ENCODE measurements at regions not wholly inside any gene's neighbourhood (a gene's known extent, or its start where the extent isn't known, plus 50 kb on each side); places are given as distances from the start of the nearest gene placed in this dataset.
A peak's percentile ranks its signal among the peaks of the same experiment; 100 is the strongest.
"Not testable (repeated sequence)": the region's sequence is repeated elsewhere in the genome, so short reads cannot be mapped to it uniquely, and the experiment has no call there.

DNA sequence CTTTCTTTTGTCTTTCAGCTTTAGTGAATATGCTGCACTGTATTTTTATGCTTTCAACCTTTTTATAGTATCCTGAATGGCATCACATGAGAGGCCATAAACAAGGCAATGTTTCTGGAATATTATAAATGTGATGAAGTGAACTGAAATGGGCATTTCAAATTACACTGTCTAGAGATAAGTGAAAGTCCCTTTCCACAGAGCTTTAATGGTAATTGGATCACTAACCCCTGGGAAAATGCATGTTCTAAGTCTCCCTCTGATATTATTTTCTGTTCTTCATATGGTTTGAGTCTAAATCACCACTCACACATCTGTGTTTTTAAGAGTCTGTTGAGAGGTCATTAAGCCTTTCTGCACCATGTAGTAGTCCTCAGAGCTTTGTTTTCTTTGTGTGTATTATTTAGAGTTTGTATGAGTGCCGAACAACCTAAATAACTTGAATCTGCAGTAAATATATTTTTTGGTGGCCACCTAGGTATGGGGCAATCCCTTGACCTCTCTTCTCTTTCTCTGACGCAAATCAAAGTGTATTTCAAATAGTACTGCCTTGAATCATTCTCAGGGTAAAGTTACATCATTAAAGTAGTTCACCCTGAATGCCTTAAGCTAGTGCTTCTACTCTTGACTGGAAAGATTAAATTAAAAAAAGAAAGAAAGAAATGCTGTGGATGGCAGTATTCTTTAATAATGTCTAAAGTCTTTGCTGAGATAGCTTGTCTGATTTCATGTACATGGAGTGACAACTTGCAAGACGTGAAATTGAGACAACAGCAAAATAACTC lies 1931.0 kb upstream of the CDH6 start:
- DNase-seq, result no peak

DNA sequence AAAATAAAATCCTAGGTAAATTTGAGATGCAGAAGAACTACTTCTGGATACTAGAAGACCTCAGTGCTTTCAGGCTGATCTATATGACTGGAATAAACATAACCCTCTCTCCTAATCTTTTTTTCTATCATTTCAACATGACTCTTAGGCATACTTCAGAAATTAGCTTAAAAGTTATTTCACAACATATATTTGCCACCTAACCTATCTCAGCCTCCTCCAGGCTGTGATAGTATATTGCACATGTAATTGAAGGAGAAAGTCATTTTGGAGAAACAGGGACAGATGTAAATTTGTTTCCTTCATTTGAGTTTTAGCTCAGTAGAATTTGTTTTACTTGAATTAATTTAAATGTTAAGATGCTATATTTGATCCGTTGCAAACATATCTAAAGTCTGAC lies 1932.3 kb upstream of the CDH6 start:
- no peak for DNase-seq

DNA sequence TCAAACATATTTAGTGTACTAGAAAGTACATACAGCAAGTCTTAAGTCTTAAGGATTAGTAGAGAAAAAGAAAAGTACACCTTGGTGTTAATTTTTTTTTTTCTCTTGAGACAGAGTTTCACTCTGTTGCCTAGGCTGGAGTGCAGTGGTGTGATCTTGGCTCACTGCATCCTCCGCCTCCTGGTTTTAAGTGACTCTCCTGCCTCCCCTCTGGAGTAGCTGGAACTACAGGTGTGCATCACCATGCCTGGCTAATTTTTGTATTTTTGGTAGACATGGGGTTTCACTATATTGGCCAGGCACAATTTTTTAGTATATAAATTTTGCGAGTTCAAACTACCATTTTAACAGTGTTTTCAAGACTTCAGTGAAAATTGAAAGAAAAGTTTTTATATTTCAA lies 1941.1 kb upstream of the CDH6 start:
- no peak for DNase-seq

DNA sequence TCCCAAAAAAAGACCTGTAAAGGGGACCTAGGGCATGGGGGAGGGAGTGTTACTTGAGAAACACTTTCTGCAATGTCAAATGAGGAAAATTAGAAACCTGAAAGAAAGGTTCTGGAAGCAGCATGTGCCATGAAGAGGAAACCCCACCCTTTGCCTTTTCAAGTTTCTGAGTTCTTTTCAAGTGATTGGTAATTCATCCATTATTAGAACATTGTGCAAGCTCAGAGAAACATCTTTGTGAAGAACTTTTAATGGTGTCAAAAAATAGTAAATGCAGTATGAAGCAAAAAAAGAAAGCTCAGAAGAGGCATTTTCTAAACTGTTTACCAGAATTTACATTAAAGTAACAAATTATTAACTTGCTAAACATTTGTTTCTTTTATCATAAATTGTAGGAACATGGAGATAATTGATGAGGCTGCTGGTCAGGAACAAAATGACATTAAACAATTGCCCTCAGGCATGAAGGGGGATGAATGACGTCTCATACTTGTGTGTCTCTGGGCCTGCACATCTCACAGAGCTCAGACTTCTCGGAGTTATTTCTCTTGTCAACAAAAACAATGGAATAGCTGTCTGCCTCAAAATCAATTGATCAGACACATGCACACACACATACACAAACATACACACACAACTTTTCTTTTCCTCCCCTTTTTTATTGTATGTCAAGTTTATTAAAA lies 1946.0 kb upstream of the CDH6 start:
- DNase-seq, result no peak

DNA sequence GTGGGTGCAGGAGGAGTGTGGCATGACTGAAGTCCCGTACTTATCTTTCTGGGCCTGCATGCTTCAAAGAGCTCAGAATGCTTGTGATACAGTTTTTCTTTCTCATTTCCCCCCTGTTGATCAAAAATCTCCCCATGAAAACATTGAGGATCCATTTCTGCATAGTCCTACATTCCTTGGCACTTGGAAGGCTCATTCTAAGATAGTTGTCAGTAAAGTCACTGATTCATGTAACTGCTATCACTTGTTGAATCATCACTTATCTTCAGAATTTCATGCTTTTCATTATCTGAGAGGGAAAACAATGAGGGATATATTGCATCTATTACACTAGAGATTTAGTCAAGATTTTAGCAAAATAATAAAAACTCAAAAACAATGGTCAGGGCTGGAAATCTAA lies 1953.1 kb upstream of the CDH6 start:
- DNase-seq, result no peak

DNA sequence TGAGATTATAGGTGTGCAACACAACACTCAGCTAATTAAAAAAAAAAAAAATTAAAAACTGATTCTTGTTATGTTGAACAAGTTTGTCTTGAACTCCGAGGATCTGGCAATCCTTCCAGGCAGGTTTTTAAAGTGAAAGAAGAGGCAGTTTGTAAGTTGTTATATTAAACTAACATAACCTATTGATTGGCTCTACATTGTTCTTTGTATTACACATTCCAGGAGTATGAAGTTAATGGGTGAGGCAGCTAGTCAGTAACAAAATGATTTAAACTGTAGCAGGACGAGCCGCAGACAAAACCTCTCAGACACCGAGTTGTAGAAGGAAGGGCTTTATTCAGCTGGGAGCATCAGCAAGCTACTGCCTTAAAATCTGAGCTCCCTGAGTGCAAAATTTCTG lies 1953.9 kb upstream of the CDH6 start:
- no peak for DNase-seq

DNA sequence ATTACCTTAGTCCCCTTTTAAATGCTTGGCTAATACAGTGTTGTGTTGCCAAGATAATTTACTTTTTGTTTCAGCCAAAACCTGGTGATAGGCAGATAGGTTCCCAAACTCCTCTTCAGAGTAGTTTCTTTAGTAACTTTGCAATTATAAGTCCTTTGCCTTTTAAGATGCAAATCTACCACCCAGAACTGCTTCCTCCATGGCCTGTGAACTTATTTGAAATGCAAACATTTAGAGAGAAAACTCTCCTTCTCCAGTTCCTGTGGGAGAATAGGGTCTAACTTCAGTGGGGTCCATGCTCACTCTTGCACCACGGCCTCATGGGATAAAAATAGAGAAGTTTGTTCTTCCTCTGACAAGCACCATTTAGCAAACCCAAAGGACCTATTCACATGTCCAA lies 1955.4 kb upstream of the CDH6 start:
- DNase-seq, result no peak

DNA sequence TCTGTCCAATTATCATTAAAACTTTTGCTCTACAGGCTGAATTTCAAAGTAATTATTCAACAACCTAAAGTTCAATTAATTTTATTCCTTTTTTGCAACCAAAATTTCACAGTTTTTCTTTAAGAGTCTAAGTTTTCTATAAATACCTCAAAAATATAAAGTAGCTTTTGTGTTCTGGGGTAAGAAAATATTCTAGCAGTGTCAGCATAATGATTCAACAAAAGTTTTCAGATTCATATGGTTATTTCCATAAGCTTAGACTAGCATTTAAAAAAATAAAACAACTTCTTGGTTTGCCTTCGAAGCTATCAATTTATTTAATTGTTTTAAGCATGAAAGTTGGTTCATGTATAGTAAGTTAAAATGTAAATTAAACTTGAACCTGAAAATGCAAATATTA lies 1962.3 kb upstream of the CDH6 start:
- no peak for DNase-seq

DNA sequence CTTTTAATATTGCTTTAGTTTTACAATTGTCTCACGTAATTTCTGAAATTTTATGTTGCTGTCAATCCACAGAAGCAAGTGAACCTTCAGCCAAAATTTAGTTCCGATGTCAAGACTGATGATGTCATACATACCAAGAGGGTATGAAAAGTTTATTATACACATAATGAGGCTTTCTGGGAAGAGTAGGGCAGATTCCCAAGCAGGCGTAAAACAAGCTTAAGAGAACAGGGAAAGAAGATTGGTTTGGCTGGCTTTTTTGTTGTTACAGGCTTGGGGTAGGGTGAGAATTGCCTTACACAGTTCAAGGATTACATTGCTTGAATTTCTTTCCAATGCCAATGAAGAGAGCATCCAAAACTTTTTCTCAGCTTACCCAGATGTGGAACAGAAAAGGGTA lies 1962.9 kb upstream of the CDH6 start:
- DNase-seq, result peak; percentile 11 to 38 (median 16)

DNA sequence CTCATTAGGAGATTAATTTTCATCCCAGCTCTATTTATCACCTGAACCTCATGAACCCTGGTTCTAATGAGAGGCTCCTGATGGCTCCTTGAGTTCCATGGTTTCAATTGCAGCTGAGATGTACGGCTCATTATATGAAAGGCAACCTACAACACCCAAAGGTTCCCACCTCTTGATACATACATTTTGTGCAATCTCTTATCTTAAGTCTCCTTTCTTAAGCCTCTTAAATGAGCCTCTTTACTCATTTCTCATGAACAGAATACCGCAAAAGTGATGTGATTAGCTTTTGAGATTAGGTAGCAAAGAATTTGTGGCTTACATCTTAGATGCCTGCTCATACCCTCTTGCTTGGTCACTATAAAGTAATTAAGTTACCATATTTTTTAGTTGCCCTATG lies 1964.0 kb upstream of the CDH6 start:
- DNase-seq, result no peak

DNA sequence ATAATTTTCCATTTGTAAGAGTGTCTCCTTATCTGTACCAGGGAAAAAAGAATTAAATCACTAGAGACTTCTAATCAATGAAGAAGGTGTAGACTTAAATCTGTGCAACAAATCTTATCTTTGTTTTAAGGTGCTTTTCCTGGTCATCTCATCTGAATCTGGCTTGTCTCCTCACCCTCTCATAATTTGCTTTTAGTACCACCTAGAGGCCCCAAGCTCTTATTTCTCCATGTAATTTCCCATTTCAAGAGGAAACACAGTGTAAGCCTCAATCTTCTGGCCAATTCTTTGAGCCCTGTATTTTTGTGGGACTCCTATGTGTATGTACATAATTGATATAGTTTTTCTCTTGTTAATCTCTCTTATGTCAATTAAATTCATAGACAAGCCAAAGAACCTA lies 1975.3 kb upstream of the CDH6 start:
- DNase-seq, result no peak

DNA sequence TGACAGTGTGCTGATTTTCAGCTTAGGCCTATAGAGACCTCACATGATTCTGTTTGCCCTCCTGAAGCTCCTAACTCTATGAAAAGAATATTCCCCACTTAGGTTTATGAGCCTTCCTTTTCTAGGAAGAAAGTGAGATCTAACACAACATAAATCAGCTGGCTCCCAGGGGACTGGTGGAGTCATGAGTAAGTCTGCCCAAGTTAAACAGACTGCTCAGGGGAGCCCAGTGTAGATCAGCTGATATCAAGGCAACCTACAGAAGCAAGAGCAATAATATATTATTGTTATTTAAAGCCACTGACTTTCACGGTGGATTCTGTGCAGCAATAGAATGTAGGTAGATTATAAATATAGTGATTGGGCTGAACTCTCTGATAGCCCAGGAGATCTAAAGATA lies 1978.6 kb upstream of the CDH6 start:
- no peak for DNase-seq

DNA sequence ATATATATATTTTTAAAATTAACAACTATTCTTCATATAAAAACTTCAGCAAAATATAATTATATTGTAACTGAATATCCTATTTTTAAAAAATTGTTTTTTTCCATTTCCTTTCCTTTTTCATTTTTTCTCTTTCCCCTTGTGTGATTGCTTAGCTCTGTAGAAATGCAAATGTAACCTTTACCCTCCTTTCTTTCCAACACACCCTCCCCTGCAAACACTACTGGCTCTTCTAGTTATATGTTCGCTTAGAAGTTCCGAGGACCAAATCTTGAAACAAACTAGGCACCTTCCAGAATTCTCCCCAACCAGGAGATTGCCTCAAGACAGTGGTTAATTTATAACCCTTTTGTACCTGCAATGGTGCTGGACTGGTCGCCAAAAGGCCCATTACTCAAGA lies 1980.0 kb upstream of the CDH6 start:
- no peak for DNase-seq

DNA sequence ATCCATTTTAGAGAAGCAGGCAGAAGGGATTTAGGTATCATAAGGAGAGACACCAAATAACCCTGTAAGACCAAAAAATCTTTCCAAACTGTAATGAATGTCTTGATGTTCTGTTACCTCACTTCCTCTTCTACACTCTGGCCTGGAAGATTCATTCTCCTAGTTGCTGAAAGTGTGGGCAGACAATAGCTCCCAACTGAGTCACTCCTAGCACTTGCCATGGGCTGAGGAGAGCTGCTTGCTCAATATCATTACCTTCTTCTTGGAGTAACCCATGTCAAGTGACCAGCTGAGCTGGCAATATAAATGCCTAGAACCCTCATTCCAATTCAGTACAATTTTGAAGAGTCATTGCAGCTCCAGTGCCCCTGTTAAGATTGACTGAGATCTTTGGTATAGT lies 1985.5 kb upstream of the CDH6 start:
- no peak for DNase-seq

DNA sequence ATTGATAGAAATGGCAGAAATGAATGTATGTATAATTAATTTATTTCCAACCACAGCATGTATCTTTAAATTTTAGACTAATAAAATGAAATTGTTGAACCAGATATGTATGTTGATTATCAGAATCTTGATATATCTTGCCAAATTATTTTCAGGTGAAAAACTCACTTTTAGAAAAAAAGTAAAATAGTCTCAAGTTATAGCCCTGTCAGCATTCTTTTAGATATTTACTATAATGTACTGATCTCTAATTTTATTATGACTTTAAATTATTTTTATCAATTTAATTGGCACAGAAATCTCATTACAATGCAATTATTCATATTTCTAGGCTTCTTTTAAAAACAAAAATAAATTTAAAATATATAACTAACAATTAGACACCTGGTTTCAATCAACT lies 1990.4 kb upstream of the CDH6 start:
- DNase-seq, result no peak

DNA sequence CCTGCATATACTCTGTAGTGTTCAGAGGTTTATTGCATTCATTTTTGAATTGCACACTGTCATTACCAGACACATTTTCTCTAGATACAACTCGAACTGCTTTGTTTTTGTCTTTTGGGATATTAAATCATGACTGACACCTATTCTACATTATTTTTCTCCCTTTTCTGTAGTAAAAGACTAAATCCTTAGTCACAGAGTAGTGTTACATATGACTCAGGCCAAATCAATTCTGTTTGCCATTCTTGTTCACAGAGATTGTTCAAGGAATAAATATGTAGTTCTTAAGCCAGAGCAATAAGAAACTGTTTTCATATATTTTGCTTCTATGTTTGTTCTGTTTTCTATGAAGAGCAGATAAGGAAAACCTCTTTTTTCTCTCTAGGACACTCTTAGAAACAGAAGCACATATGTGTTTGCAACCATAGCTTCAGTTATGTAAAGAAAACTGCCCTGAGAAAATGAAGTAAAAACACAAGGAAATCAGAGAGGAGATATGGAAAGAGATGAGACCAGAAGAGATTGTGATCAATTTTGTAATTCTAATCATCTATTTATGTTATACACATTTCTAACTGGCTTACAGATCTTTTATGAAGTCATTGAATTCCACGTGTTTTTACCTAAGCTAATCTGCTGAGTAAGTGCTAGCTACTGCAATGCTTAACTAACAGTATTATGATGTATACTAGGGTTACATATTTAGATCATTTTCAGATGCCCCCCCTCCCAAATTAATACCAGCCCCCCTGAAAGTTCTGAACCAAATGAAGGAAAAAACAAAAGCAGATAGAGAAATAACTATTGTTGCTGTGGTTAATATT lies 1995.6 kb upstream of the CDH6 start:
- no peak for DNase-seq

DNA sequence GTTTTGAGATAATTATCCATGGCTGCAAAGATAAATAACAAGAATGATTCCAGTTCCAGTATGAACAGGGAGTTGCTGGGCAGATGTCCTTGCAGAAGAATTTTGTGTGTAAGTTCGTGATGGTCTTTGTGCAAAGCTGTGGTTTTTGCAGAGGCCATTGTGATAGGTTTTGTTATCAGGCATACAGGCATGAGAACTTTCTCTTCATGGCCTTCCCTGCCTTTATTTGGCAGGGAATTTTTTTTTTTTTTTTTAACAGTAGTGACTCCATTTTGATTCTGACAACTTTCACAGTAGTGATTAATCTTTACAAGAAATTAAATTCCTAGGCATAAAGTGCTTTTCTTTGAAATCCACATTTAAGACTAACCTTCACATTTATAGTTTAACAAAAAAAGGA lies 1999.5 kb upstream of the CDH6 start:
- no peak for DNase-seq

DNA sequence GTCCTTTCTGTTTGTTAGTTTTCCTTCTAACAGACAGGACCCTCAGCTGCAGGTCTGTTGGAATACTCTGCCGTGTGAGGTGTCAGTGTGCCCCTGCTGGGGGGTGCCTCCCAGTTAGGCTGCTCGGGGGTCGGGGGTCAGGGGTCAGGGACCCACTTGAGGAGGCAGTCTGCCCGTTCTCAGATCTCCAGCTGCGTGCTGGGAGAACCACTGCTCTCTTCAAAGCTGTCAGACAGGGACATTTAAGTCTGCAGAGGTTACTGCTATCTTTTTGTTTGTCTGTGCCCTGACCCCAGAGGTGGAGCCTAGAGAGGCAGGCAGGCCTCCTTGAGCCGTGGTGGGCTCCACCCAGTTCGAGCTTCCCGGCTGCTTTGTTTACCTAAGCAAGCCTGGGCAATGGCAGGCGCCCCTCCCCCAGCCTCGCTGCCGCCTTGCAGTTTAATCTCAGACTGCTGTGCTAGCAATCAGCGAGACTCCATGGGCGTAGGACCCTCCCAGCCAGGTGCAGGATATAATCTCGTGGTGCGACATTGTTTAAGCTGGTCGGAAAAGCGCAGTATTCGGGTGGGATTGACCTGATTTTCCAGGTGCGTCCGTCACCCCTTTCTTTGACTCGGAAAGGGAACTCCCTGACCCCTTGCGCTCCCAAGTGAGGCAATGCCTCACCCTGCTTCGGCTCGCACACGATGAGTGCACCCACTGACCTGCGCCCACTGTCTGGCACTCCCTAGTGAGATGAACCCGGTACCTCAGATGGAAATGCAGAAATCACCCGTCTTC lies 2002.0 kb upstream of the CDH6 start:
- DNase-seq, result not testable (repeated sequence)

DNA sequence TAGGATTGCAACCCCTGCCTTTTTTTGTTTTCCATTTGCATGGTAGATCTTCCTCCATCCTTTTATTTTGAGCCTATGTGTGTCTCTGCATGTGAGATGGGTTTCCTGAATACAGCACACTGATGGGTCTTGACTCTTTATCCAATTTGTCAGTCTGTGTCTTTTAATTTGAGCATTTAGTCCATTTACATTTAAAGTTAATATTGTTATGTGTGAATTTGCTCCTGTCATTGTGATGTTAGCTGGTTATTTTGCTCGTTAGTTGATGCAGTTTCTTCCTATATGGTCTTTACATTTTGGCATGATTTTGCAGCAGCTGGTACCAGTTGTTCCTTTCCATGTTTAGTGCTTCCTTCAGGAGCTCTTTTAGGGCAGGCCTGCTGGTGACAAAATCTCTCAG lies 2003.1 kb upstream of the CDH6 start:
- not testable (repeated sequence) for DNase-seq

DNA sequence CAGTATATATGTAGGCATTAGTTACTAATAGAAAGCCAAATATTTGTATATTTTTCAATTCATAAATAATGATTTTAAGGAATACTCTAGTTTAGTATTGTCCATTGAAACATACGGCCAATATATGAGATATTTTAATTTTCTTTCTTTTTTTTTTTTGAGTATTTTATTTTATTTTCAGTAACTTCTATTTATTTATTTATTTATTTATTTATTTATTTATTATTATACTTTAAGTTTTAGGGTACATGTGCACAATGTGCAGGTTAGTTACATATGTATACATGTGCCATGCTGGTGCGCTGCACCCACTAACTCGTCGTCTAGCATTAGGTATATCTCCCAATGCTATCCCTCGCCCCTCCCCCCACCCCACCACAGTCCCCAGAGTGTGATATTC lies 2007.1 kb upstream of the CDH6 start:
- DNase-seq, result not testable (repeated sequence)

DNA sequence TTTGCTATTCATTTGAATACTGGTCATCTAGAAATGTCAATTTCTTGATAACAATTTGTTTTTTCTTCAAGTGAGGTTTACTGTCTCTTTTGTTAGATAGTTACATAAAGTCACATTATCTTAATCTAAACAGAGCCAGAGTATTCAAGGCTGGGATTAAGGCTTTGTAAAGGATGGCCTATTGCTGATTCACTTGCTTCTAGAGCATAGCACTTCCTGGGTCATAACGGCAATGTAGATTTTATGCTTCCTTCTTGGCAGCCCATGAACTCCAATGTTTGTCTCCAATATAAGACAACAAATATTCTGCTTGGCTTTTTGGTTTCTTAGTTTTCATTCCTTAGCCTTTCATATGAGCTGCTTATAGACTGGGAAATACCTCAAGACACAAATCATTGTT lies 2007.9 kb upstream of the CDH6 start:
- no peak for DNase-seq

DNA sequence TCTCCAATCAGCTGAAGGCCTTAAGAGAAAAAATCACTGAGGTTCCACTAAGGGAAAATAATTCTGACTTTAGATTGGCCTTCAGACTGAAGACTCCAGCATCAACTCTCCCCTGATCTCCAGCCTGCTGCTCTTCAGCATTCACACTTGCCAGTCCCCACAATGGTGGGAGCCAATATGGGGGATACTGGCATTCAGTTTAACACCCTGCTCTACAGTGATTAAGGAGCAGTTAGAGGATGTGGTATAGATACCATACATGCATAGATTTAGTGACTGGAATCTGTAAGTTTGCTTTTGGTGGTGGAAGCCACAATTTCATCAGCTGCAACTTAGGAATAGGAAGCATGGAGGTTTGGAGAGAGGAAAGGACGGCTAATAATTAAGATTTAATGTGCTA lies 2017.7 kb upstream of the CDH6 start:
- no peak for DNase-seq

Measured in muscle of back (tissue), 3 donors.